AG08395 (cell line): ENCODE measurements at regions not wholly inside any gene's neighbourhood (a gene's known extent, or its start where the extent isn't known, plus 50 kb on each side); places are given as distances from the start of the nearest gene placed in this dataset.
"Not testable (repeated sequence)": the region's sequence is repeated elsewhere in the genome, so short reads cannot be mapped to it uniquely, and the experiment has no call there.

Experiments
- DNase-seq: peaks from one replicate; pipeline ENCODE4 v3.0.0; 2012; ENCODE audit warnings: mixed read lengths, low spot score

DNA sequence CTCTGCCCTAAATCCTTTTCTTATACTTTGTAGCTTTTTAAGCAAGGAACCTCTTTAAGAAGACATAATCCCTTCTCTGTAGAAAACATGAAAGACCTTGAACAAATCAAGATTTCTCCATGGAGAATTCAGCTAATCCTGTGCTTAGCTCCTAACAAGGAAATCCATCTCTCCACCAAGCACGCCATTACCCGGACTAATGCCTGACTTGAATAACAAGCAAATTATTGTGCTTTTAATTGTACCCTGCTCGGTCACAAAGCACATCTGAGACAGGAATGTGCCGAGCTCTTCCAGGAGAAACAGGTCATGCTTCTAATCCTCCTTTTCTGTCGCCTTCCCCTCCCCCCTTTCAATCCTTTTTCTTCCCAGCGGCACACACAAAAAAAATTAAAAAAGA, 141.3 kb downstream of the PSAT1 start:
- DNase-seq: no peak

DNA sequence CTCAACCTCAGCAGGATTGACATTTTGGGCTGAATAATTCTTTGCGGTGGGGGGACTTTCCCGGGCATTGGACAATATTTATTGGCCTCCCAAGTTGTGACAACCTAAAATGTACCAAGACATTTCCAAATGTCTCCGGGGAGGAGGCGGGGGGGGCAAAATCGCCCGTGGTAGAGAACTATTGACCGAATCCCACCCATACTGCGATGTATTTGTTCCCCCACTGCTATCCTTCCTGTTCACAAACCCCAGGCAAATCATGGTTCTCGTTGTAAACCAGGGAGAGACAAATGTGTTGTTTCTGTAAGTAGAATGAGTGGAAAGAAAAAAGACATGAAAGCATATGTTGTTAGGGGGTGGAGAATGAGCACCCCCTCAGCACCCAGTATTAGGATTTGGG, 141.9 kb downstream of the PSAT1 start:
- DNase-seq: no peak

DNA sequence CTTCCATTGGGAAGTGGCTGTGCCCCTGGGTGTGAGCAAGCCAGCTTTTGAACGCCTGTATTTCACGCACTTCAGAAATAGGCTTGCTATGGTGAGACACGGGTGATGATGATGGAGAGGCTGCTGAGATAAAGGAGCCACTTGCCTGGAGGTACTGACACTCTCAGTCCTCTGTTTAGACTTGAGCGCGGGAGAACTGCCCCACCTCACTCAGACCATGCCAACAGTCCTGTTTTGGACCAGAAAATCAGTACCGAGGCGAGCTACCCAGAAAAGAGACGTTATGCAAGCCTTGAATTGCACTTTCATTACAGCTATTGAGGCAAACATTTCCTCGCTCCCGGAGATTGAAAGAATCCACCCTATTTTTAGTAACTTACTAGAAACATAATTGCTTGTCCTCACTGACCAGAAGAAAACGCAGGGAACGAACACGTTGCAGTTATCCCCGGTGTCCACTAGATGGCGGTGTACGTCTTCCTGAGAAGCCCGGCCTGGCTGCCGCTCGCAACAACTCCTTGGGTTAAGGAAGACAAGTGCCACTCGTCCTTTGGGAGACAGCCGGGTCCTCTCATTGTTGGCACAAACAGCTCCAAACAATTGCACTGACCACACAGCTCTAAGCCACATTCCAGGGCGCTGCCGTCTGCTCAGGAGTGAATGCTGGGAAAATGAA, 142.4 kb downstream of the PSAT1 start:
- DNase-seq: peak; percentile 87

DNA sequence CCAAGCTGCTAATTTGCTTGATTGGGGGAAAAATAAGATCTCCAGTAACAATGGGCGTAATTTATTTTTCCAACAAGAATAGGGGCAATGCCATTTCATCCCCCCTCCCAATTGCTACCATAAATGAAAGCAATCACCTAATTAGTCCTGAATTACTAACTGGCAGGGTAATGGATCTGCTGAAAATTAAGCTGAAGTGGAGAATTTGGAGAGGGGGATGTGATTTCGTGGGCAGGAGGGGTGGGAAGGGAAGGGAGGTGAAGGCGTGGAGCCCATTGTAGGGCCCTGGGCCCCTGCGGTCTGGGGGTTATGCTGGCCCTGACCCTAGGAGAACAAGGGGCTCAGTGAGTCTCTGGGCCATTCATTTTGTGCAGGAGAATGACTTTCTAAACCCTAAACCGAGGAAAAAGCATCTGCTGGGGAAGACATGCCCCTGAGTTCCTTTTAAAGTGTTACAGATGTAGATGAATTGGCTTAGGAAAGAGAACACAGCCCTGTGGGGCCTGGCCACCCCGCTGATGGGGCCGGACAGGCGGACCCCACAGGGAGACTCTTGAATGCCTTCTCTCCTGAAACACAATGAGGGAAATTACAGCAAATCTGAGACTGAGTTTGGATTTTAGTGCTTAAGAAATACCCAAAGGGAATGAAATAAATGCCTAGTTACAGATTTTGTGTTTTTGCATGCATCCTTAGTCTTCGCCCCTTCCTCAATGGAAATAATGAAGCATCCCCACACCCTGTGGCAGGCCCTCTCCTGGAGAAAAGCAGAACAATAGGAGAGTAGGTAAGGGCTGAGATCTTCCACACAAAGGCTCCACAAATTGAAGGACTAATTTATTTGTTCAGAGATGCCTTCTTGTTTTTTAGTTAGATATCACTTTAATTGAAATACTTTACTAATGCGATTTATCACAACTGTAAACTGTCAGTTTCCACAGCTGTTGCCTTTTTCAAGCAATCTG, 143.2 kb downstream of the PSAT1 start:
- no peak for DNase-seq

DNA sequence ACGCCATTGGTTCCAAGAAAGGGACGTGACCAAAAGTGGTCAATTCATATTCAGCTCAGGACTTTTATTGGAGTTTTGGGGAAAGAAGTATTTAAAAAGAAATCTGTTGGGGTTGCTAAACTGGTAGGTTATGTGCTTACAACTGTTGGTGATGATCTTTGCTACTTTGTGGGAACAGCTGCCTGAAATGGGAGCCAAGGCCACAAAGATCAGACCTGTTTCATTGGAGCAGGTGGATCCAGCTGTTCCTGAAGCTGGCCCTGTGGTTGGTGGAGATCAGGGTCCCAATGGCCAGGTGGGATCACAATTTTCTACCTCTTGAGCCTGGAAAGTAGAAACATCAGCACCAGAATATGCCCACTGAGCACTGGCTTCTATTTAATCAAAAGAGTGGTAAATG, 144.5 kb downstream of the PSAT1 start:
- DNase-seq: no peak

DNA sequence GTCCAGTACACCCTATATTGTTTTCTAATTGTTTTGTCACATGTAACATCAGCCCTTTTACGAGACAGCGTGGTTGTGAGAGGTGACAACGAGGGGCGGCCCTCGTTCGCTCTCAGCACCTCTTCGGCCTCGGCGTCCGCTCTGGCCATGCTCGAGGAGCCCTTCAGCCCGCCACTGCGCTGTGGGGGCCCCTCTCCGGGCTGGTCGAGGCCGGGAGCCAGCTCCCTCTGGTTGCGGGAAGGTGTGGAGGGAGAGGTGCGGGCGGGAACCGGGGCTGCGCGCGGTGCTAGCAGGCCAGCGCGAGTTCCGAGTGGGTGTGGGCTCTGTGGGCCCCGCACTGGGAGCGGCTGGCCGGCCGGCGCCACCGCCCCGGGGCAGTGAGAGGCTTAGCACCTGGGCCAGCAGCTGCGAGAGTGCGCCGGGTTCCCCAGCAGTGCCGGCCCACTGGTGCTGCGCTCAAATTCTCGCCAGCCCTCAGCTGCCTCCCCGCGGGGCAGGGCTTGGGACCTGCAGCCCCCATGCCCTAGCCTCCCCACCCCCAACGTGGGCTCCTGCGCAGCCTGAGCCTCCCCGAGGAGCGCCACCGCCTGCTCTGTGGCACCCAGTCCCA, 145.0 kb downstream of the PSAT1 start:
- no peak for DNase-seq

DNA sequence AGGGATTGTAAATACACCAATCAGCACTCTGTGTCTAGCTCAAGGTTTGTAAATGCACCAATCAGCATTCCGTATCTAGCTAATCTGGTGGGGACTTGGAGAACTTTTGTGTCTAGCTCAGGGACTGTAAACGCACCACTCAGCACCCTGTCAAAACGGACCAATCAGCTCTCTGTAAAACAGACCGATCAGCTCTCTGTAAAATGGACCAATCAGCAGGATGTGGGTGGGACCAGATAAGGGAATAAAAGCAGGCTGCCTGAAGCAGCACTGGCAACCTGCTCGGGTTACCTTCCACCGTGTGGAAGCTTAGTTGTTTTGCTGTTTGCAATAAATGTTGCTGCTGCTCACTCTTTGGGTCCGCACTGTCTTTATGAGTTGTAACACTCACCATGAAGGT, 145.7 kb downstream of the PSAT1 start:
- DNase-seq: not testable (repeated sequence)

DNA sequence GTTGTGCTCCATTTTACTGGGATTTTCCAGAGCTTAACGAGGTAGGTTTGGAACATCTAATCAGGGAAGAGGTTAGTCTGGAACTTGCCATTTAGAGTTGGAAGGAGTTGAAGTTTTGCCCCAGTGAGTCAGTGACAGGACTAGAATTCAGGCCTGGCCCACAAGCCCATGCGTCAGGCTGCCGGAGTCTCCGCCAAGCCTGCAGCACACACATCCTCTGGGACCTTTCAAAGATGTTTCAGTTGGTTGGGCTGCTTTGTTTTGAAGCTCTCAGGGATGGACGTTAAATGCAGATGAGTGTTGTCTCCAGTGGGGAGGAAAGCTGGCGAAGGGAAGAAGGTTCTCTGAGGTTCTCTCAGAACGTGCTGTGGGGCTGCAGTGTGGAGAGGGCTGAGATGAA, 147.0 kb downstream of the PSAT1 start:
- DNase-seq: no peak

DNA sequence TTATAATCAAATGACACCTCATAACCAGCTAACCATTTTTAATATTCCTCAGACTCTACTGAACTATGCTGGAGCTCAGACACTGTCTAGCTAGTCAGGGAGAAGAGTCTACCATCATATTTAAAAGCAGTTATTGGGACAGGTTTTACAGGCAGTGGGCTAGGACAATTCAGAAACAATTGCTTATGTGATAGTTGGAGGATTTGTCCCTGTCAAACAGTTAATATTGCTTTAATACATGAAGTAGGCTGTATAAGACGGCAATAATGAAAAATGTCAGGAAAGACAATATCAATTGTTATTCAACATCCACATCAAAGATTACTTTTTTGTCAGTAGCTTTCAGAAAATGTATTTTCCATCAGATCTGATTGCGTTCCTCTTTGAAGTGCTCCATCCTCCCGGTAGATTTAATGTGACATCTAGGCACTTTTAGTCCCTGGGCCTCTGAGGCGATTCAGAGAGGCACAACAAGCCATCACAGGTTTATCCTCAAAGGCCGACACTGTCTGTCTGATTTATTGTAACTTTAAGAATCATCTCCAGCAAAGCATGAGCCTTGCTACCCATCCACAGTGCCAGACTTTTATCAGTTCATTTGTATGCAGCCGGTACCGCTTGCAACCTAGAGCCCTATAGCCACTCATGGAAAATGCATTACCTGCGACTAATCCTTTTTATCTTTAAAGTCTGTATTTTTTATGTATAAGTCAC, 152.2 kb downstream of the PSAT1 start:
- no peak for DNase-seq

DNA sequence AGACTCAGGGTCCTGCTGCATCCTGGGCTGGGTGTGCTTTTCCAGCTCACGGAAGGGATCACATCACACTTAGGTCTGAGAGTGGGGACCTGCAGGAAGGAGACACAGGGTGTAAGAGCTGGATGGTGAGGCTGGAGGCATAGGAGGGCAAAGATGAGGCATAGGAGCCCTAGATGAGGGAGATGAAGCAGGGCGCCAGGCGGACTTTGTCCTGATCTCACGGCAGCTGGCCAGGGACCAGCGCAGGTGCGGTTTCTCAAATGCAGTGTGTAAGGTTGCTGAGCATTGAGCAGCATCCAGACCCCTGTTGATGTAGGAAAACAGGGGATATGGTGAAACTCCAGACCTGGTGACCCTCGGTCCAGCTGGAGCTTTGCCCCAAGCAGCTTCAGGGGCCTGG, 156.5 kb downstream of the PSAT1 start:
- DNase-seq: no peak

DNA sequence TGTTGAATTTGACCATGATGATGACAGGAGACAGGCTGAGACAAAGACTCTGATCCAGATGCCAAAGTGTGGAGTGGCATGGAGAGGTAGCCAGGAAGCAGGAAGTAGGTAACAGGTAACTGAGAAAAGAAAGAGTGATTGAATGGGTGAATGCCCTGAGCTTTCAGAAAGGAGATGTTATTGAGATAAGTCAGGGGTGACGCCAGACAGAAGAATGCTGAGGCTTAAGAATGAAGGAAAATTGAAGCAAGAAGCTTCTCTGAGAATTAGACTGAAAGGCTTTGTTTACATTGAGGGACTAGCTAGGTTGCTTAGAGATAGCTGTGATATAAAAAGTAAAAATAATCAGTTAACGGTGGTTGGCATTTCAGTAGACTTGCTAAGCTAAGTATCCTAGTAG, 165.7 kb downstream of the PSAT1 start:
- peak; percentile 16 for DNase-seq

DNA sequence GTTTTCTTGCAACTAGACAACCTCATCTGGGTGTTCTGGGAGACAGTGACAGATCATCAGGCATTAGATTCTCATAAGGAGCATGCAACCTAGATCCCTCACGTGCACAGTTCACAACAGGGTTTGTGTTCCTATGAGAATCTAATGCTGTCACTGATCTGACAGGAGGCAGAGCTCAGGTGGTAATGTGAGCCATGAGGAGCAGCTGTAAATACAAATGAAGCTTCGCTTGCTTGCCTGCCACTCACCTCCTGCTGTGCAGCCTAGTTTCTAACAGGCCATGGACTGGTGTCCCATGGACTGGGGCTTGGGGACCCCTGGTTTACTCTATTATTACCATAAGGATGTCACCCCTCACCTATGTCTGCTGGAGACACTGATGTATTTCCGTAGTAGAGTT, 166.8 kb downstream of the PSAT1 start:
- no peak for DNase-seq

DNA sequence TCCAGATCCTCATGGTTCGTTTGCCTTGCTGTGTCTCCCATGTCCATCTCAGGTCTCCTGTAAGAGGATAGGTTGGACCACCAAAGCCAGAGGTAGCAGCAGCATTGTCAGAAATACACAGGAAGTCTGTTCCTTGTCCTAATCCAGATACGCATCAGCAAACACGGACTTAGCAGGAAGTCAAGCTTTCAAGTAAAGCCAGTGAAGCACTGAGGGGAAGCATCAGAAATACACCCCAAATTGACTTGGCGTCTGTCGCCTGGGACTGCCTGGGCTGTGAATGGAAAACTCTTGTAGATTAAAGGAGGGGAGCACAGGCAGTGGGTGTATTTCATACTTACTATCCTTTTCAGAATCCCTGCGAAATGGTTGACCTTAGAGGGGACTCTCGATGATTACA, 171.3 kb downstream of the PSAT1 start:
- DNase-seq: no peak

DNA sequence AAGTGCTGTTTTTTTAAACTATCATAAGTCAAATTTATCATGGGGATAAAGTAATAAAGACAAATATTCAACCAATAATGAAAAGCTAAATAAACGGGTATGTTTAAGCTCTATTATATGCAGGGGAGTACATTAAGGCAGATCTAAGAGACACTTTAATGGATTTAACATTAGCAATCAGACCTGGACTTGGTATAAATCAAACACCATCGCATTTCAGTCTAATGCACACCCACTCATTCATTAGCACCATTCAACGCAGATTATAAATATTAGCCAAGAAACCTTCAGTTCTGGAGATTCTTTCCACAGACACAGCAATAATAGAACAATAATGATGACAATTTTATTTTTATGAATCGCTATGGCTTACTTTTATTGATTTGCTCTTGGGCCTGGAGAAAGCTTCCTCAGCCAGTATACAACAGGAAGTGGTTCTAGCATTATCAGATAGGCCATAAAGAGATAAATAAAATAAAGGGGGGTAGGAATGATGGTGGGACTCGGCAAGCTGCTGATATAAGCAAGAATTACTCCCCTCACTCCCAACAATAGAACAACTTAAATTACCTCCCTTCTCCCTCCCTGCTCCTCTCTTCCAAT, 172.2 kb downstream of the PSAT1 start:
- DNase-seq: no peak

DNA sequence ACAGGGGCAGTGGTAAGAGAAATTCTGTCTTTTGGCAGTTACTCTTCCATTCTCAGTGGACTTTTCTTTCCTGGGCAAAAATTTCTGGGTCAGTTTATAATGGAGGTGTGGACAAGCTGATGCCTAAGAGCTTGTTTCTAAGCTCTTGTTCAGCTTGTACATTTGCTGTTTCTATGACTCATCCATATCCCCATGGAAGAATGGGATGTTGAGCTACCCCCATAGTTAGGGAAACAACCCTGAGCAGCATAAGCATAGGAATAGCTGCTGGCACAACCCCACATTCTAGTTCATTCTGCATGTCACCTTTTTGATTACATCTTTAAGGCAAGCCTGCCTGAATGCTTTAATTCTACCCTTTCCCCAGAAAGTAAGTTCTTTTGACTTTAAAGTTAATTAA, 173.3 kb downstream of the PSAT1 start:
- no peak for DNase-seq

DNA sequence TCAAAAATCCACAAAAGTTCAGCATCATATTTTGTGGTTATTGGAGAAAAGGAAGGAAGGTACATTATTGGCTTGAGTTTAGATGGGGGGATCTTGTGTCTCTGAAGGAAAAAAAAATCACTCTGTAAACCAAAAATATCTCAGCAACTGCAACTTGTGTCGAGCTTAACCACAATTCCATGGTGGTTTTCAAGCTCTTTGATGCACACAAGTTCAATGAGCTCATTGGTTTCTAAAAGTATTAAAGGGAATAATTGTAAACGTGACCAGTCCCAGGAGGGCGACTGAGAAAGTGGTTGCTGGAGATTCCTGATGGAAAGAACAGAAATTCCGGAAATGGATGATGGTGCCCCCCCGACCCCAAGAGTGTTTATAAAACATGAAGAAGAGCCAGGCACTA, 173.8 kb downstream of the PSAT1 start:
- DNase-seq: no peak

DNA sequence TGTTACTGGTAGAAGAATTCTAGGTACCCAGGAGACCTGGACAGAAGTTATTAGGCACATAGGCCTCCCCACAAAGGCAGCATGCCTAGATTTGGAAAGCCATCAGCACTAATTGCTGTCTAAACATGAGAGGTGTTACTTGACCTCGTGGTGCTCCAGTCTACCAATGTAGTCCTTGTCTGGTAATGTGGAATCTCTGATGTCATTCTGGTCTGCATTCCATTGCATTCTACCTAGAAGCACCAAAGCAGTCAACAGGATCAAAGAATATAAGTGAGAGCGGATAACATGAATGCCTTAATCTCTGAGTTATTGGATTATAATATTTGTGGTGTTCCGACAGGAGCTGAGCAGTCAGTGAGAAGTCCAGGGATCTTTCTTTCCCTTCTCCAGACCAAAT, 175.2 kb downstream of the PSAT1 start:
- DNase-seq: no peak

DNA sequence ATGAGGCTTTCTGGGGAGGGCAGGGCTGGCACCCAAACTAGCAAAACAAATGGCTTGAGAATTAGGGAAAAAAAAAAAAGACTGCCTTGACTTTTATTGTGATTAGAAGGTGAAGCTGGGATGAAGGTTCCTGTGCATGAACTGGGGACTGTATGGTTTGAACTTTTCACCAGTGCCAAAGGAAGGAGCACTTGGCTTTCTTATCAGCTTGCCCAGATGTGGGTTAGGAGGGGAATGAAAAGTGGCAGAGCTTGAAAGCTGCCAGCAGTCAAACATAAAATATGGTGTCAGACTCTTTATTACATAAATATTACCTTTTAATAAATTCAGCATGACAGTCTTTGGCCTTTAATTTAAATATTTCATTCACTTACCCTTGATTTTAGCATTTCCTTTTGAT, 182.5 kb downstream of the PSAT1 start:
- DNase-seq: no peak

DNA sequence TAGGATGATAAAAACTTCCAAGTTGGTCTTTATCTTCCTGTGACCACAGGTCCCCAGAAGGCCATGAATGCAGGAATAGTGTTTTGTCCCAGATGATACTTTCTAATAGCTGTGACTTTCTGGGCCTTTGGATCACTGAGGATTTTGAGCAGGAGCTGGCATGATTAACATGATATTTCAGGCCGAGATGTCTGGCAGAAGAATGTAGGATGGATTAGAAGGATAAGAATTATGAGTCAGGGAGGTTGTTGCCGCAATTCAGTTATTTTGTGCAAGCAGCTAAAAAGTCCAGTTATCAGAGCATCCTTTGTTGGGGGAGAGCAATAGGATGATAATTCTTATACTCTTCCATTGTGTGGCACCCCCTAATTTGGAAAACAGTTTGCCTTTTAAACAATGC, 189.7 kb downstream of the PSAT1 start:
- no peak for DNase-seq

DNA sequence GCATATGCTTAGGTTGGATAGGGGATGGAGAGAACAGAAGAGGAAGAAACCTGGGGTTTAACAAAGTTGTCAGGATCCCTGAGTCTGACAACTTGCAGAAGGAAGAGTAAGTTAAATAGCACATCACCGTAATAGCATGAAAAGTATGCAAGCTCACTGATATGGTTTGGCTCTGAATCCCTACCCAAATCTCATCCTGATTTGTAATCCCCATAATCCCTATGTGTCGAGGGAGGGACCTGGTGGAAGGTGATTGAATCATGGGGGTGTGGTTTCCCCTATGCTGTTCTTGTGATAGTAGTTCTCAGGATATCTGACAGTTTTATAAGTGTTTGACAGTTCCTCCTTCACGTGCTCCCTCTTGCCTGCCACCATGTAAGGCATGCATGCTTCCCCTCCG, 193.3 kb downstream of the PSAT1 start:
- no peak for DNase-seq

DNA sequence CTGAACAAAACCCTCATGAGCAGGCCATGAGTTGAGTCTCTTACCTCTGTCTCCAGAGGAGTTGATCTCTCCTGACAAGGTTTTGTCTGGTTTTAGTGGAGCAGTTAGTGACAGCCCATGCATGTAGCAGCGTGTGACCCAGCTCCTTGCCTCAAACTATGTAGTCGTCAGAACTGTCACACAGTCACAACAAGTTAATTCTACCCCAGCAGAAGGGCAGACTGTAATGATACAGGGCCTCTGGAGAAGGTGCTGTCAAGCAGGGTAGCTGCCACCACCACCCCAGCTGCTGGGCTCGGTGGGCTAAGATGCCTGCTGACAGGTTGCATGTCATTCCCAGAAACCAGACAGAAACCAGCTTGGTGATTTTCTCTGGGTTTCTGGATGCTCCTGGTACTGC, 194.5 kb downstream of the PSAT1 start:
- DNase-seq: no peak

DNA sequence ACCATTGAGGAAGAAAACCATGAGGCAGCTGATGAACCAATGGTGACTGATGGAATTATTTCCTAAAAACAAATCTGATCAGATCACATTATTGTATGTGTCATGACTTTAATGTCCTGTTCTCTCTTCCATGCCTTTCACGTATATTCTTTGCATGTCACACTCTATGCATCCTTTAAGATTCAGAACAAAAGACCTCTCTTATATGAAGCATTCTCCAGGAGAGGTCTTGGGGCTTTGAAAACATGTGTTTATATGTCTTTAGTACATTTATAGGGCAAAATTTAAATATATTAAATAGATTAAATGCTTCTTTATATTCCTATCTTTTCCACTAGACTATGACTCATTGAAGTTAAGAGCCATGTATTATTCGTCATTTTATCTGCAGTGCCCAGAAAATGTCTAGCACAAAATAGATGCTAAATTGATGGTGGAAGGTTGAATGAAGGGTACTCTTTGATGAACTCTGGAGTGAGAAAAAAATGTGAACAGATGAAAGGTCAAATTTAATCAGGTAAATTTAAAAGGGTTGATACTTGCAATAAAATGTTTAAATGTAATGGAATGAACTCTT, 196.3 kb downstream of the PSAT1 start:
- DNase-seq: no peak
